ENCODE measurements at regions not wholly inside any gene's neighbourhood (a gene's known extent, or its start where the extent isn't known, plus 50 kb on each side); places are given as distances from the start of the nearest gene placed in this dataset.
"Not testable (repeated sequence)": the region's sequence is repeated elsewhere in the genome, so short reads cannot be mapped to it uniquely, and the experiment has no call there.

GRCh38 chr6:55943329-55943728 lies 67.9 kb upstream of the BMP5 start:
- TF ChIP-seq CTCF (IDR thresholded peaks at IDR 0.05; ENCODE audit: insufficient read depth, low read depth, low read length, missing control alignments), result no peak
- H3K4me3 ChIP-seq (ENCODE audit: low read depth, low read length), result no peak overlapping the region
- no peak for DNase-seq (ENCODE audit: low read depth)

- no peak overlapping the region for H3K4me3 ChIP-seq (ENCODE audit: low read depth, low read length)
- no peak for DNase-seq (ENCODE audit: low read depth)
- TF ChIP-seq CTCF (IDR thresholded peaks at IDR 0.05; ENCODE audit: insufficient read depth, low read depth, low read length, missing control alignments), result no peak
Measured at GRCh38 chr6:55941702-55942101, 66.3 kb upstream of the BMP5 start.

DNA sequence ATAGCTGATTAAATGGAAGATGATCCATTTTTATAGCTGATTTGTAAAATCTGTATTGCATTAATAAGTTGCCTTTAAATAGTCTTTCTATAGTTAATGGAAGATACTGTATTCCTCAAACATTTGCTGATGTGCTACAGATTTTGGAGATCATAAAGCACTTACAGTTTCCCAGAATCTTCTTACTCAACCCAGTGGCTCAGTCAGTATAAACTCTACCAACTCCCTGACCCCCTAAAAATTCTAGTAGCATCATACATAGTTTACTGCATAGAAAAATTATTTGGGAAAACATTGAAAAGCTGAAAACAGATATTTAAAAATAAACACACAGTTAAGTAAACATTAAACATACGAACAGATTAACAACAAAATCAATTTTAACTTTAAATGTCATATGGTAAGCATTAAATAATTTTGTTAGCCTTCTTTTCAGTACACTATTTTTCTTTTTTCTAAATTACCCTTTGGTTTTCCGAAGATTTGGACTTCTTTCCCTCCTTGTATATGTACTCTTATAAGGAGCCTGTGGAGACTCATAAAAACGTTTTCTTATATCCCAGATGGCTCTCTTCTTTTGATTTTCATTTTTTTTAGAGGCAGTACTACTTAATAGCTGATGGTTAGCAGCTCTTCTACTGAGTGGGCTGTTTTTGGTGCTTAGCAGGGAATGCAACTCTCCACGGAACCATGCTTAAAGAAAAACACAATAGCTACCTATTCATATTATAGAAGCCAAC lies 62.7 kb upstream of the BMP5 start:
- DNase-seq (ENCODE audit: low read depth), result no peak
- H3K4me3 ChIP-seq (ENCODE audit: low read depth, low read length), result no peak overlapping the region
- TF ChIP-seq CTCF (IDR thresholded peaks at IDR 0.05; ENCODE audit: insufficient read depth, low read depth, low read length, missing control alignments), result no peak

DNA sequence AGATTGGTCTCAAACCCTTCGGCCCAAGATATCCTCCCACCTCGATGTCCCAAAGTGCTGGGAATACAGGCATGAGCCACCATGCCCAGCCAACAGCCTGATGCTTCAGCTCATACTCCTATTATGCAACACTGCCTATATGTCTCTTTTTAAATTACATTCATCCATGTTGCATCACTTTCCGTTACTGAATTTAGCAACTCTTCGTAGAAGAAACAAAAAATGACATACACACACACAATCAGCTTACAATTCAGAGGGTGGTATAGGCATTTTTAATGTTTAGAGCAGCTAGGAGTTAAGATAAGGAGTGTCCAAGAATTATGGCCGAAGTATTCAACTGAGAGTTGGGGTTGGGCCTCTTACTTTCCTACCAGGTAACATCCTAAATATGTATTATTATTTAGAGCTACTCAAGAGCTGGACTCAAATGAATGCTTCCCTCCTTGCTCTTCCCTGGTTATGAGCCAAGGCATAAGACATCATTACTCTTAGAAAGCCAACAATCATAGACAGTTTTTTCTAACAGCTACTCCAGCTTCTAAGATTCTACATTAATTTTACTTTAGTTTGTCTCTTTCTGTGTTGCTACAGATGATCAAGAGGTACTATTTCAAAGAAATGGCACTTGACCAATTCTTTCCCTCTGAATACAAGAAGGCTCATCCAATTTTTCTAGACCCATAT lies 62.0 kb upstream of the BMP5 start:
- no peak overlapping the region for H3K4me3 ChIP-seq (ENCODE audit: low read depth, low read length)
- no peak for DNase-seq (ENCODE audit: low read depth)
- TF ChIP-seq CTCF (IDR thresholded peaks at IDR 0.05; ENCODE audit: insufficient read depth, low read depth, low read length, missing control alignments), result no peak

DNA sequence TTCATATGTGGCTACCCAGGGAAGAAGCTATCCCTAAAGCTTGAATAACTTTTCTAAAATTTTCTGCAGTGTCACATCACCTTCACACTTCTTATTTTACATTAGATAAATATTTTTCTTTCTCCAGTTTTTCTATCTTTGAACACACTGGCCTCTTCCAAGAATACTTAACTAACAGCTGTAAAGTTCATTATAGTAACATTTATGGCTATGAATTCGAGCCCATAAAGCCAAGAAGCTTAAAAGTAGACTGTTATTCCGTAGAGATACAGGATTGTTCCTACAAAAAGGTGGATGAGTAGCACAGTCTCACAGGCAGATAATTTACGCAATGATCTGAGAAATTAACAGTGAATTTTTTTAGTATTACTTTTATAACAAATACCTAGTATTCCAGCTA lies 55.7 kb upstream of the BMP5 start:
- no peak for TF ChIP-seq CTCF (IDR thresholded peaks at IDR 0.05; ENCODE audit: insufficient read depth, low read depth, low read length, missing control alignments)
- no peak overlapping the region for H3K4me3 ChIP-seq (ENCODE audit: low read depth, low read length)
- DNase-seq (ENCODE audit: low read depth), result no peak

GRCh38 chr6:55927713-55928112 lies 52.3 kb upstream of the BMP5 start:
- not testable (repeated sequence) for DNase-seq (ENCODE audit: low read depth); H3K4me3 ChIP-seq (ENCODE audit: low read depth, low read length)

- DNase-seq (ENCODE audit: low read depth), result no peak
- H3K4me3 ChIP-seq (ENCODE audit: low read depth, low read length), result no peak overlapping the region
- no peak for TF ChIP-seq CTCF (IDR thresholded peaks at IDR 0.05; ENCODE audit: insufficient read depth, low read depth, low read length, missing control alignments)
Measured at GRCh38 chr6:55925292-55925691, 49.9 kb upstream of the BMP5 start.
